ENCODE measurements at regions not wholly inside any gene's neighbourhood (a gene's known extent, or its start where the extent isn't known, plus 50 kb on each side); places are given as distances from the start of the nearest gene placed in this dataset.

GRCh38 chr3:30123224-30123623, 483.2 kb upstream of the TGFBR2 start:
- no peak for DNase-seq

GRCh38 chr3:30123755-30124154, 482.6 kb upstream of the TGFBR2 start:
- no peak for DNase-seq

- no peak for DNase-seq
These were observed 481.7 kb upstream of the TGFBR2 start for GRCh38 chr3:30124435-30125370.

- no peak for DNase-seq
These were observed 476.6 kb upstream of the TGFBR2 start for GRCh38 chr3:30129765-30130164.

GRCh38 chr3:30130391-30130790, 476.0 kb upstream of the TGFBR2 start:
- DNase-seq, result no peak

- DNase-seq, result no peak
These were observed 475.2 kb upstream of the TGFBR2 start for GRCh38 chr3:30131191-30131590.

- DNase-seq, result no peak
These were observed 471.2 kb upstream of the TGFBR2 start for GRCh38 chr3:30135190-30135589.

GRCh38 chr3:30139283-30139682, 467.1 kb upstream of the TGFBR2 start:
- DNase-seq, result no peak

GRCh38 chr3:30140356-30141075, 465.9 kb upstream of the TGFBR2 start:
- DNase-seq, result no peak

- DNase-seq, result no peak
These were observed 465.2 kb upstream of the TGFBR2 start for GRCh38 chr3:30141178-30141581.

- DNase-seq, result no peak
These were observed 464.5 kb upstream of the TGFBR2 start for GRCh38 chr3:30141927-30142326.

GRCh38 chr3:30142946-30143345, 463.5 kb upstream of the TGFBR2 start:
- DNase-seq, result no peak

- DNase-seq, result no peak
These were observed 461.1 kb upstream of the TGFBR2 start for GRCh38 chr3:30145281-30145680.

GRCh38 chr3:30146978-30147377, 459.4 kb upstream of the TGFBR2 start:
- no peak for DNase-seq

- DNase-seq, result no peak
These were observed 451.5 kb upstream of the TGFBR2 start for GRCh38 chr3:30154853-30155252.

GRCh38 chr3:30155755-30156154, 450.6 kb upstream of the TGFBR2 start:
- DNase-seq, result no peak

GRCh38 chr3:30156586-30157498, 449.6 kb upstream of the TGFBR2 start:
- DNase-seq, result no peak

- DNase-seq, result no peak
These were observed 445.0 kb upstream of the TGFBR2 start for GRCh38 chr3:30161375-30161774.

GRCh38 chr3:30162579-30162978, 443.8 kb upstream of the TGFBR2 start:
- no peak for DNase-seq

- no peak for DNase-seq
These were observed 439.9 kb upstream of the TGFBR2 start for GRCh38 chr3:30166535-30166934.

GRCh38 chr3:30167541-30168011, 438.8 kb upstream of the TGFBR2 start:
- no peak for DNase-seq

GRCh38 chr3:30169487-30169886, 436.9 kb upstream of the TGFBR2 start:
- no peak for DNase-seq

Data from NCI-H2107 (cell line).